GM21390 (cell line): ENCODE measurements at regions not wholly inside any gene's neighbourhood (a gene's known extent, or its start where the extent isn't known, plus 50 kb on each side); places are given as distances from the start of the nearest gene placed in this dataset.

ENCODE experiments used
- ATAC-seq: cut with Tn5 transposase; IDR thresholded peaks from one replicate; pipeline ENCODE4 v1.9.1; 2021; ENCODE audit not compliant: unreplicated experiment

DNA sequence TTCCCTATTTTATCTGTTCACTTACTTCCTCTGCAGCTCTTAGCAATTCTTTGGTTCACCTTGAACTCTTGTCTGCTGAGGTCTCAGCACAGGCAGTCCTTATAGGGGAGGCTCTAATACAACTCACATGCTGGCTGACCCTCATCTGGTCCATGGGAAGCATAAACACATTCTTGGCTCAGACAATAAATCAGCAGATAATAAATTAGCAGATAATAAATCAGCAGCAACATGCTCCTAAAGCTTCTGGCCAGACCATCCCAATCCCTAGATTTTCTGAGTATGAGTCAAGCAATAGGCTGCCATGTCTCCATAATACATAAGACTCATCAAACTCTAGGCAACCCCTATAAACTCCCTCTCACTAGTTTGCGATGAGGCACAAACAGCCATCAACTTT lies 208.6 kb upstream of the STEAP4 start:
- no peak for ATAC-seq

DNA sequence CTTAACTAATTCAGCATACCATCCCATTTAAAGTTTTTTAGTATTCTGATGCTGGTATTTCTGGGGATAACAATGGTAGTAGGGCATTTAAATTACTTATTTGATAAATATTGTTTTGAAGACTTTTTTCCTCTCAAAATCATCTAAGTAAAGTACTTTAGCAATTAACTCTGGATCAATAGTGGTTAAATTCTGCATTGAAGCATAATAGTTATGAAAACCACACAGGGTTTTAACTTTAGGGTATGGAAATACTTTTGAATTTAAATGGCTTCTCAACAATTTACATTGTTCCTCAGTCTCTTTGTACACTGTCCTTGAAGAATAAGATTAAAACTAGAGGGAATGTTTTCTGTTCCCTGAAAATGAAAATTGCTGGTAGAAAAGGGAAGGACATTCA lies 202.6 kb upstream of the STEAP4 start:
- ATAC-seq, result no peak

DNA sequence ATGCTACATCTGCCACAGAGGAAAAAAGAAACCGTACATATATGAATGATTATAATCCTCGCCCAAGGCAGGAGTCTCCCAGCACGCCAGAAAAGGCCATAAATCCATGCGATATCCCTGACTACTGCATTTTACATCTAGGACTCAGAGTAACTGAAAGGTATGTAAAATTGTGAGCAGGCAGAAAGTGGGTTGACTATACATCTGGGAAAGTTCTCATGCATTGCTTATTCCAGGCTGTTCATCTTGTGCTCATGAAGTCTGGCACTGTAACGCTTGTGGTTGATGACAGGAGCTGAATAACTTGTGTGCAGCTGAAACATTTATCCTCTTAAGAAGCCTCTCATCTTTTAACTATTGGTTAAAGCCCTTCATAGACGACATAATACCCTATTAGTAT lies 193.4 kb upstream of the STEAP4 start:
- no peak for ATAC-seq

DNA sequence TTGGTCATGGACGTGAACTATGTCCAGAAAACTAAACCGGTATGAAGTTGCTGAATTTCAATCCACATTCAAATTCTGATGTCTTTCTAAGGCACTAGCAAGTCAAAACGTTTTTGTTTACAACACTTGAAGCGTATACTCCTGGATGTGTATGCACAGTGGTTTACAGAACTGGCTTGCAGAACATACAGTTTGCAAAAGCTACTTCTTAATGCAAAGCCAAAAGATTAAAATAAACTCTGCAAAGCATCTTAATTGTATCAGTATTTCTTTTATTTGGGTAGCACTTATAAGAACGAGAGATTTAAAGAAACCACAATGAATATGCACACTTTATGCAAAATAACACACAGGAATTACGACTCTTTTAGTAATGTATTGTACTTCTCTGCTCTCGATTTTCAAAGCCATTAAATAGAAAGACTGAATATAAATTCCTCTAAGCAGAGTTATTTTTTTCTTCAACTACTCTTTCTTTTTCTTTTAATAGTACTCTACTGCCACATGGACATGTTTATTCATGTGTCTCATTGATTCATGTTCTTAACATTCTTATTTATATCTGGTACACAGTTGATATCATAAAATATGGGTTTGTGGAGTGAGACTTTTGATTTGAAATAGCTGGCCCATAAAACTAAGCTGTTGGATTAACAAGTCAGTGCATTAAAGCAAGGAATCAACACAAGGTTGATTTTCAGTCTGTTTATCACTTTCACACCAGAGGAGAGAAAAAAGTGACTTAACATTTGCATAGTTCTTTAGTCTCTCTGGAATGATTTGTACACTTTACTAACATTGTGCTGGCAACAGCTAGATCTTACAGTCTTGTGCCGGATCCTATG lies 189.4 kb upstream of the STEAP4 start:
- no peak for ATAC-seq

DNA sequence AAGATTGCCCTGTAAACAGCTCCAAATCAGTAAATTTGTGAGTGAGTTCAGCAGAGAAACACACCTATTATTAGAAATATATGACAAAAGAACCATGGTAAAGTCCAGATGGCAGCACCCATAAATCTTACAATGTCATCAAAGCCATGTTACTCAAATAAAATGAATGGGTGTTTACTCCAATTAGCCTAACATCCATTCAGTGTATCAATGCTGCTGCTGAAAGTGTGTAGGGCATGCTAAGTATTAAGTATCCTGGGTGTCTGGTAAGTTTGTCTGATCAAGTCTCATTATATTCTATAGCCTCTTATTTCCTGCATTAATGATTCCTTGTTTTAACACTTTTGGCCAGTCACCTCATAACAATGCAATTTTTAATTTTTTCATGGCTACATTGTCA lies 185.5 kb upstream of the STEAP4 start:
- no peak for ATAC-seq

DNA sequence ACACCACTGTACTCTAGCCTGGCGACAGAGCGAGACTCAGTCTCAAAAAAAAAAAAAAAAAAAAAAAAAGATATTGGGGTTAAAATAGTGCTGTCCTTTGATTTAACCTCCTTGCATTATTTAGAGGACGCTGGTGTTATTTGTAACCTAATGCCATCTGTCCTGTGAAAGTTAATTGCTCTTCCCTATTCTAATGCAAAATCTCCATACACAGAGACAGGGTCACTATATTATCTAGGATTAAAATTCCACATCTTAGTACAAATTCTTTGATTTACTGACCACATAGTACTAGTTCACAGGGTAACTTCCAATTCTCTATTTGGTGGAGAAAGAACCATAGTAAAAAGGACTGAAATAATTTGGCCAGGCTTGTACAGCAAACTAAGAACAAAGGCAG lies 184.2 kb upstream of the STEAP4 start:
- no peak for ATAC-seq

DNA sequence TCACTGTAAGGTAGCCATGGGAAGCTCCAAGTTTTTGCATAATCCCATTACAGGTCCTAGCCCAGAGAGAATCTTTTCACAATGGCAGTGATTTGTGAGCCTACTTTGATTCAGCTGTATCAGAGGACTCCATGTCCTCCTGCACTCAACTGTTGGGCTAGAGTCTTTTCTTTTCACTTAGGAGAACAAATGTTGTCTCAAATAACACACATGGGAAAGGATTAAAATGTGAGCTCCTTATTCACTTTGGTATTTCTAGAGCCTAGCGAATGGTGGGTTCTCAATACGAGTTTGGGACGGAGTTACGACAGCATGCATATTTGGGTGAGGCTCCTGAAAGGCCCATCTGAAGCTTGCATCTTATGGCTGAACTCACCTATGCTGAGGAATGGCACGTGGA lies 183.5 kb upstream of the STEAP4 start:
- ATAC-seq, result no peak

DNA sequence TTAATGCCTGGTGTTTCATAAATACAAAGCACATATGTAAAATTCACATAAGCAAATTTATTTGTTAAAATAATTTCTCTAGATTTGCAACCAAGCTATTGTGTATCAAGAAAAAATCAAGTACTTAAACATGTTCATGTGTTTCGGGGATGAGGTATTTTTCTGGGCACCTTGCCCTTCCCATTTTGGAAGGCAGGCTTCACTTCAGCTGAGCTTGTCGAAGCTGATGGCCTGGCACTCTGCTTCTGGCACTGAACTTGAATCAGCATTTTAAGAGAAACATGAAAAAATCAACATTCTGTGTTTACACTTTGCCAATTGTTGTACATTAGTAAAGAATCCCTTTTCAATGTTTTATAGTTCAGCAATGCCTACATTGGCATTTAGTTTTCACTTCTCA lies 179.1 kb upstream of the STEAP4 start:
- no peak for ATAC-seq

DNA sequence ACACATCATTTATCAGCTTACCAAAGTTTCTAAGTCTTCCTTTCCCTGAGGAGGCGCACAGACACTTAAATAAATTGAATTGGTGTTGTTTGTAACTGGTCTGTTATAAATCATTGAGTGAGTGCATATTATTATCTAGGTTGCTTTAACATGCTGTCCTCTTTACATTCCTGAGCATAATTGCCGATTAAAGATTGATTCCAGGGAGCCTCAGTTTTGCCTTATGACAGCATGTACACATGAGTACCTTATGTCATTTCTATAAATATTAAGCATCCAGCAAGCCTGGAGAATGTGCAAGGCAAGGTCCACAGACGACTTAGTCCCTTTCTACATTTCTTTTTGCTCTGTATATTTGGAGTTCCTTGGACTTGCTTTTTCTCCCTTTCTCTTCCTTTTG lies 177.9 kb upstream of the STEAP4 start:
- ATAC-seq, result no peak

DNA sequence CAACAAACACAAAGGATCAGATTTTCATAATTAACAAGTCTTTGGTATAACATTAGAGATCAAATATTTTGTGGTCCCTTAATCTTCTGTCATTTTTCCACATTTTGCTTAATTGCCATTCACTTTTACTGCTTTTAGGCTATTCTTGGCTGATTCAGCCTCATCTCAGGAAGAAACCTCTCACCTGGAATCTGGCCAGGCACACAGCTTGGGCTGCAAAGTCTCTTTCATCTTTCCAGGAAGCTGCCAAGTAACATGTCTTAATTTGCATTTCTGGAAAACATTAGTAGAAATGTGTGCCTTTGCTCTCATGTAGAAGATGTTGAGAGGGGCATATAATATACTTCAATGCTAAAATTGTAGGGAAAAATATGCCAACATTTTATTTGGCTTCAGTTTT lies 174.2 kb upstream of the STEAP4 start:
- no peak for ATAC-seq

DNA sequence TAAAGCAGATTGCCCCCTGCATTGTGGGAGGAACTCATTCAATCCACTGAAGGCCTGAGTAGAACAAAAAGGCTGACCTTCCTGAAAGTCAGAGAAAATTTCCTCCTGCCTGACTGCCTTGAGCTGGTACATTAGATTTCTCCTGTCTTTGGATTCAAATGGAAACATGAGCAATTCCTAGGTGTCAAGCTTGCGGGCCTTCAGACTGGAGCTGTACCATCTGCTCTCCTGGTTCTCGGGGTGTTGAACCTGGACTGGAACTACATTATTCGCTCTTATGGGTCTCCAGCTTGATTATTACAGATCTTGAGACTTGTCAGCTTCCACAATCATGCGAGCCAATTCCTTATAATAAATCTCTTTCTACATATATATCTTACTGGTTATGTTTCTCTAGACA lies 173.6 kb upstream of the STEAP4 start:
- ATAC-seq, result no peak

DNA sequence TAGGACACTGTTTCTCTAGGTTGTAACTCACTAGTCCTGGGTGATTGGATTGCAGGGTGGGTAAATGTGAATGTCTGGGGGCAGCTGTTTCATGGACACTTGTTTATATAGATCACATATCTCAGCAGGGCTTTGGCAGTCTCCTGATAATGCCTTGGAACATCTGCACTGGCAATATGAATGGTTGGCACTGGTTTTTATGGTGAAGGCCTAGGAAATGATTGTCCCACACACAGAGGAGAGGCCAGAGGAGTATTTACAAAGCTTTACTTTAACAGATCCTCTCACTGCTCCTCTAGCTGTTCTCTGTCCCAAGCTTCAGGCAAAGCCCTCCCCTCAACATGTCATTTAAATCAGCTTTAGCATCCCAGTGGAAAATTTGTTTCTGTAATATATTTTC lies 171.3 kb upstream of the STEAP4 start:
- no peak for ATAC-seq

DNA sequence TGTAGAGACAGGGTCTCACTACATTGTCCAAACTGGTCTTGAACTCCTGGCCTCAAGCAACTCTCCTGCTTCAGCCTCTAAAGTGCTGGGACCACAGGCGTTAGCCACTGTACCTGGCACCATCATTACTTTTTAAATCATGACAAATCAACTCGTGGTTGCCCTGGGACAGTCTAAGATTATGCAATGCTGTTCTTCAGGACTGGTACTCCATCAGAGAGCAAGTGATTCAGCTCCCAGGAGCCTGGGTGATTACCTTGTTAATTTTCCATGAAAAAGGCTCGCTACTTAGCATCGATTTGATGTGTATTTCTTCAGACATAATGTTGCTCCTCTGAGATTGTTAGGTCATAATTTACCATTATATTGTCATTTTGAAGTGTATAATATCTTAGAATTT lies 158.9 kb upstream of the STEAP4 start:
- ATAC-seq, result no peak

DNA sequence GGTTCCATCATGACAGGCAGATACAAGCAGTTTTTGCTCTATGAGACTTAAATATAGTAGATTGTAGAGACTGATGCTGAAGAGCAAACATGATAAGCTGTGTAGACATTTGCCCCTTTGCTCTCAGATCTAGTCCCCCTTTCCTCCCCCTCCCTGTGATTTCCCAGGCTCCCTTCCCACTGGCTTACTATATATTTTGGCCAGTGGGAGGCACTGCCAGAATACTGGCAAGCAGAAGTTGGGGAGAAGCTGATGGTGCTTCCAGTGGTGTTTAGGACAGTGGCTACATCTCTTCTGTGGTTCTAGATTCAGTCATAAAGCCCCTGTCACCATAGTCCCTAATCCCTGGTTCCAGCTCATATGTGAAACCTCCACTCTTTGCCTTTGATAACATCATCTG lies 156.1 kb upstream of the STEAP4 start:
- no peak for ATAC-seq

DNA sequence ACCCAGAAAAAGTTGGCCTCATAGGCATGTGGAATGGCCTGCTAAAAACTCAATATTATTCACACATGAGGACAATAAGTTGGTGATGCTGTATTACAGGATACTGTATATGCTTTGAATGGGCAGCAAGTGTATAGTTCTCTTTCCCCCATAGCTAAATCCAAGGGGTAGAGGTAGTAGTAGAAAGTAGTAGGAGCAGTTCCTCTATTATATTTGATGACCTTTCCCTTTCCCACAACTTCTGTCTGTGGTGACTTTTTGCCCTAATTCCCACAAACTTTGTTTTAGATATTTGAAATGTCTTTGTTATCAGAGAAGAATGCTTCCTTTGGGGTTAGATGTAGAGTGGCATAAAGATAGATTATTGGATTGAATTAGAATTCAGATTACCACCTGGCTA lies 154.0 kb upstream of the STEAP4 start:
- no peak for ATAC-seq

DNA sequence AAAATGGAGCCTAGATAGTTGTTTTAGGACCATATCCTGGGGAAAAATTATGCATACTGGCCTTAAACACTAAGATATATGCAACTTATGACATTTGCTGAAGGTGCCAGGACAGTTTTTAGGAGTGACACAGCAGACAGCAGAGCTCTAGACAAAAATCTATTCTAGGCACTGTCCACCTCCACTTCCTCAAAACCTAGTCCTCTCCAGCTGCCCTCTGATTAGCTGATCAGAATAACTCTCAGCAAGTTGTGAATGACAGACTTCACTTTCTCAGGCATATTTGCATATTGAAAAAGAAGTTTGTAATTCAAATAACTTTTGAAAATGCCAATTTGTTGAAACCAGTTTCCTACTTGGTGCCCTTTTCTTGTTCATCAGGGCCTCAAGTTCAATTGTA lies 152.3 kb upstream of the STEAP4 start:
- no peak for ATAC-seq

DNA sequence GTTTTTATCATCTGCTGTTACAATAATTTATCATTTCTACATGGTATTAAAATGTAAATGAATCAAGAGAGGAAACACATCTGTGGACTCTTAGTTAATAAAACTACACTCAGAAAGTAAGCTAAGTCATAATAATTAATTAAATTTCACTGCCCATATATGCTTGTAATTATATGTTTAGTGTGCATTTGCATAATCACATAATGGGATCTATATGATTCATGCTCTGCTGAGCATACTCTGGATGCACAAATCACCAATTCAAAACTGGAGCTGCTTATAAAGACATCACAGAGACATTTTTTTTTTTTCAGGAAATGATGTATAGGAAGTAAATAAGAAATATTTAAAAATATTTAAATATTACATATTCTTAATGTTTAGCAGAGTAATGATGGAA lies 151.6 kb upstream of the STEAP4 start:
- no peak for ATAC-seq

DNA sequence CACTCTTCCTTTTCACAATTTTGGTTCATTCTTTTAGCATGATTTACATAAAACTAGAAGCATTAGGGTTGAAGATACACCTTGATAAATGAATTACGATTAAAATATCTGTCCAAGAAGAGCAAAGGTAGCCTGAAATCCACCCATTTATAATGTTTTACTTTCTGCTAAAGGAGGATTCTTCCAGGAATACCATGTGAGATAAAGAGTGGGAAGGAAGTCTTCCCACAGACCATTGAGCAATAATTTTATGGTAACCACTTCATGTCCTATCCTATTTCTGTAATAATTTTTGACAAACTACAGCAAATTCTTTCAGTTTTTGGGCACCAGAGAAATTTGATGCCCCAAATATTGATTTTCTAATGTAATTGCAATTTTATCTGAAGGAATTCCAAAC lies 150.6 kb upstream of the STEAP4 start:
- no peak for ATAC-seq

DNA sequence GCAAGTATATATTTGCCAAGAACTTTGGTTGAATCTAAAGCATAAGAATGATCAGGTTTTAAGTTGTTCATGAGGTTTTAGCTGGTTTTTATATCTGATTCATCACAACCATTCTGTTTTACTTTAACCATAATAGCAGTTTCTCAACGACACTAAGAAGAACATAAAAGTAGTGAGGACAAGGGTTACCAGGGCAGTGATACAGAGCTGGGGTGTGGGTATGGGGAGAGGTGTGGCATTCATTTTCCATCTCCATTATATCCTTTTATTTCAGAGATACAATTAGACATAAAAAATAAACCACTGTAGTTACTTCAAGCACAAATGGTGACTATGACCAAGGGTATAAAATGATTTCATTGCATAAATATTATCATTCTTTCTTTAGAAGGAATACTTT lies 149.8 kb upstream of the STEAP4 start:
- no peak for ATAC-seq

DNA sequence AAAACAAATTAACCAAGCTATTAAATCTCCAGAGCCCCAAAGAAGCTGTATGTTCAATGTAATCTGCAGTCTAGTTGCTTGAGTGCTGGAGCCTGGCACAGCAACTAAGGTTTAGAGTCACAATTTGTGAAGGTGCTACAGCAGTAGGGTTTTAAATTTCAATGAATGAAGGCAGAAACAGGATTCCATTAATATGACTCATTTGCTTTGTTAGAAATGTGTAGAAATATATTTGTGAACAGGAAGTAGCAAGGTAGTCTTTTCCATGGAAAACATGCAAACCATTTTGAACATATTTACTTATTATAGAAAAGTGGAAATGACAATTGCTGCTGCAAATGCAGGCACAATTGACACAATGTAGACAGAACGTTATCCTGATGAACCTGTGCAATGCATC lies 149.0 kb upstream of the STEAP4 start:
- ATAC-seq, result no peak

DNA sequence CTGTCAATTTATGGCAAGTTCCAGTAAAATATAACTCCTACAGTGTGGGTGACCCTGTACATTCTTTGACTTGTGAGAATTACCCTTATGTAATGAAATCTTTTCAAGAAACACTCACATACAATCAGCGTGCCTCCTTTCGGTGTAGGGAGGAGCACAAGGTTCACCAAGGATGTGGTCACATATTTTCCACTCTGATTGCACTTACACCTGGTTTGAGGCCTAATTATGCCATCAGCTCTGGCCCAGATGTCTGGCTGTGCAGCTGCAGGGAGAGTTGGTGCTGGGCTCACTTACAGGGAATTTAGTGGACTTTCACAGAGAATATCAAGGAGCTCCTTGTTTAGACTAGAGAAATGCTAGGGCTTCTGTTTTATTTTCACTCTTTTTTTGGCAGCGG lies 146.0 kb upstream of the STEAP4 start:
- ATAC-seq, result no peak

DNA sequence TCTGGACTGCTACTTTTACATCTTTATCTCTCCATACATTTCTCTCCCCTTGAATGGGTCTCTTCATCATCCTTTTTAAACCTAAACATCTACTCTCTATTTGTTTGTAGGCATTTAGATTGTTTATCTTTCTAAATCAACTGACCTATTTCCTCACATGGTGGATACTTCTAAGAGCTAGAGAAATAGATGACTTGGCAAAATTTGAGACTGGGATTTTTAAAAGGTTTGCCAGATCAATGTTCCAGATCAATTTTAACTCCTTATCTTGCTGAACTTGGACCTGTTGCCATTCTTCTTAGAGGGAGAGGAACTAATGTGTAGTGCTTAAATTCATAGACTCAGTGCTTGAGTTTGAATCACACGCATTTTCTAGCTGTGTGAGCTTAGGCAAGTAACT lies 144.2 kb upstream of the STEAP4 start:
- ATAC-seq, result no peak

DNA sequence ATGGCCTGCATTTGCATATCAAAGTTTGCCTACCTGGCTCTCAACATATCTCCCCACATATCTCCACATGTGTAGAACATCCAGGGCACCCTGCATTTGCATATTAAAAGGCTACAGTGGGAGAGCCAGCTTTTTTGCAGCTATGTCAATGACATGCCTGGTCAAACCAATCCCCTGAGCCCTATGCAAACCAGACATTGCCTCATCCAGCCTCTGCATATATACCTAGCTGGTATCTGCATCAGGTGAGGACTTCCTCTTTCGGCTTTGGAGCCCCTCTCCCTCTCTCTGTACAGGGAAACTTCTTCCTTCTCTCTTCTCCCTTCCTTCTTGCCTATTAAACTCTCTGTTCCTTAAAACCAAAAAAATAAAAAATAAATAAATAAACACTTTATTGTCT lies 142.7 kb upstream of the STEAP4 start:
- no peak for ATAC-seq
